ENCODE measurements at regions not wholly inside any gene's neighbourhood (a gene's known extent, or its start where the extent isn't known, plus 50 kb on each side); places are given as distances from the start of the nearest gene placed in this dataset.

DNA sequence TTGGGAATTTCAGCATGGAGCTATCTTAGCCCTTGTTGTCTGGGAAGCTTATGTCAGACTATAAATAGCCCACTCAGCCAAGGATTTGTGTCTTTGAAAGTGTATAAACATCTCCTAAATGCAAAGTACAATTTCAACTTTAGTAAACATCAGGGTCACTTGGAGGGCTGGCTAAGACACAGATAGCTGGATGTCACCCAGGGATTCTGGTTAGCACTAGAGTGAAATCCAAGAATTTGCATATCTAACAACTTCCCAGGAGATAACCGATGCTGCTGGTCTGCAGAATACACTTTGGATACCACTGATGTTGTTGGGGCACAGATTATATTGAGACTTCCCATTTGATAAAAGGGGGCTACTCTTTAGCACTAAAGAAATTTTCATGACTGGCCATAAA is 130.9 kb downstream of the PAX1 start:
- no peak for DNase-seq (ENCODE audit: low read depth)

GRCh38 chr20:21835042-21835441 is 129.6 kb downstream of the PAX1 start:
- no peak for DNase-seq (ENCODE audit: low read depth)

GRCh38 chr20:21832442-21833385 is 127.2 kb downstream of the PAX1 start:
- DNase-seq (ENCODE audit: low read depth) = no peak

DNA sequence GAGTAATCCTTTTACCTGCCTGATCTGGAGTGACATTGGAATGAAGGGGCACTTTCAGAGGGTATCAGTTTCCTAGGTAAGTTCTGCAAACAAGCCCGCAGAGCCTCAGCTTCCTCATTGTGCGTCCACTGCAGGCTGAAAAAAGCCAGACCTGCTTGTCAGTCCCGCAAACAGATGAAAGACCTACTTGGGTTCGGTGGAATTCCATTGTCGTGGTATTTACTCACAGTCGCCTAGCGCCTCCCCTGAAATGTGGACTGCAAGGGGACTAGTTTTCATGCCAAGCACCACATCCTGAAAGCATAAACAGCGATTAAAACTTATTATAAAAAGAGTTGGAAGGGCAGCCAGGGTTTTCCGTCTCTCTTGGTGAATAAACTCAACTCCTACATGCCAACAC is 121.5 kb downstream of the PAX1 start:
- DNase-seq (ENCODE audit: low read depth) = no peak

GRCh38 chr20:21821358-21821757 is 115.9 kb downstream of the PAX1 start:
- no peak for DNase-seq (ENCODE audit: low read depth)

GRCh38 chr20:21820688-21821087 is 115.2 kb downstream of the PAX1 start:
- no peak for DNase-seq (ENCODE audit: low read depth)

GRCh38 chr20:21820045-21820444 is 114.6 kb downstream of the PAX1 start:
- DNase-seq (ENCODE audit: low read depth) = no peak

GRCh38 chr20:21812379-21812778 is 106.9 kb downstream of the PAX1 start:
- DNase-seq (ENCODE audit: low read depth) = no peak

- no peak for DNase-seq (ENCODE audit: low read depth)
Measured at GRCh38 chr20:21809961-21810523, 104.6 kb downstream of the PAX1 start.

DNA sequence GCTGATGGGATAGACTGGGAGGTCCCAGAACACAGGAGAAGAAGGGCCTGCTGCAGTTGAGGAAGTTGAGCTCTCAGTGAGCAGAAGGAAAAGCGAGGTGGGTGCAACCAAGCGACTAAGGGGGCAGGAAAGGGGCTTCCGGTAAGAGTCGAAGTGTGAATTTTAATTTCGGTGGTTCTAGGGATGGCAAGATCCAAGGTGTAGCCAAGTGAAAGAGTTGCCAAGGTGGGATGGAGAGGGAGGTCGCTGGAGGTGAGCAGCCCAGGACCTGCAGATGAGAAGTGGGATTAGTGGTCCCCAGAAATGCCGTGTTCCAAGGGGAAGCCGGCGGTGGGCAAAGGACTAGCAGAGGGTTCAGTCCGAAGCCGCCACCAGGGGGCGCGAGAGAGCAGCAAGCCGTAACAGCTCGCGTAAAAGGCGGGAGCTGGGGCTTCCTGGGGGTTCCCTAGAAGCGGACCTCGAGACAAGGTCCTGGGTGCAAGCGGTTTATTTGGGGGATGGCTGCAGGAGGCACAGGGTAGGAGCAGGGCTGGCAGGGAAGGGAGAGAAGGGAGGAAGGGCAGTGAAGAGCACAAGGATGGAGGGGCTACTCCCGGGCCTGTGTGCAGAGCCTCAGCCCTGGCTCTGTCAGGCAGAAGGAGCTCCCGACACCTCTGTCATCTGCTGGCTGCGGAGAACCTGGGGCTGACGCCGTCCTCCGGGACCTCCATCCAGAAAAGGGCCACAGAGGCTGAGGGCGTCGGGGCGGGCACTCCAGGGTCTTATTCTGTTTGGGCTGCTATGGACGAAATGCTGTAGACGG is 103.6 kb downstream of the PAX1 start:
- peak; percentile 26 for DNase-seq (ENCODE audit: low read depth)

GRCh38 chr20:21808139-21808538 is 102.7 kb downstream of the PAX1 start:
- no peak for DNase-seq (ENCODE audit: low read depth)

DNA sequence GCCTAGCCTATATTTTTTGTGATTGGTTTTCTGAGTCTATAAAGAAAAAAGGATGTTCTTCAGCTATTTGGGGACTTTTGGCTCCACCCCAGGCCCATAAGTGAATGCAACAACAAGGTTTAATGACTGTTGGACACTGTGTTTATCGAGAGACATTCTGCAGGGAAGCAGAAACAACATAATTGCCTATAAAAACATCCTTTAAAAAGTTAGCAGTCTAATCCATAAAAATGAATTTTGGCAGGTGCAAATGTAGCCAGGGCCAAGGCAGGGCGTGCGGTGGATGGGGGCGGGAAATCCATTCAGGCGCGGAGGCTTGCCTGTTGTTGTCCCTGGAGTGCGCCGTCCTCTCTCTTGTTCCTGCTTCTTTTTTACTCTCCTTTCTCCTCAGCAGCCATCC is 99.3 kb downstream of the PAX1 start:
- DNase-seq (ENCODE audit: low read depth) = no peak

DNA sequence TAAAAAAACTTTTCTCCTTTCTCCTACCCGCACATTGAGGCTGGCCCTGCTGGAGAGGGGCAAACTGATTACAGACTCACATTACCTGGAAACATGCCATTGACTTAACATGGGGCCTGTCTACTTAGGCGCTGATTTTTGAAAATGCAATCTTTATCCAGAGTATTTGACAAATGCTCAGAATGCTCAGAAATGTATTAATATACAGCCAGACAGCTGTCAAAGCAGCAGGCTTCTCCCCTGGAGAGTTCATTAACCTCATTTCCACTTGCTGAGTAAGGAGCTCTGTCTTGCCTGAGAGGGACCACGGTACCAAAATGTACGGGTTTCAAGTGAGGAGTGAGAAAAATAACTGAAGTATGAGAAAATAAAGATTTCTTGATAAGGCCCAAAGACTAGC is 95.7 kb downstream of the PAX1 start:
- no peak for DNase-seq (ENCODE audit: low read depth)

GRCh38 chr20:21798384-21798783 is 92.9 kb downstream of the PAX1 start:
- no peak for DNase-seq (ENCODE audit: low read depth)

DNA sequence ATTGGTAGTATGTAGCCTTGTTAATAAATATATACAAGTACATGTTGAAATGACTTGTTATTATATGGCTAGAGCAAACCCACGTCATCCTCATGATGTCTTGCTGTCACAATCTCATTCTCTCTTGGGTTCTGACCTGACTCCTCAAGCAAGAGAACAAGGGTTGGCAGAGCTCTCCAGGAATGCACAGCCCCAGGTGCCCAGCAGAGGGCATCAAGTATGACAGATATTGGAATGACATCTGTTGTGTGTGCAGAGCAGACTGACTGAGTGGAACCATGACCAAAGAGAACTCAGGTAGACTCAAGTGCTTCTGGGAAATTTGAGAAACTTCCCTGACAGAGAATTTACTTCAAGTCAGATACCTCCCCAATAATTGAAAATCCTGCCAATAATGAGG is 90.6 kb downstream of the PAX1 start:
- no peak for DNase-seq (ENCODE audit: low read depth)

GRCh38 chr20:21788082-21788481 is 82.6 kb downstream of the PAX1 start:
- no peak for DNase-seq (ENCODE audit: low read depth)

GRCh38 chr20:21781446-21782075 is 76.1 kb downstream of the PAX1 start:
- no peak for DNase-seq (ENCODE audit: low read depth)

- DNase-seq (ENCODE audit: low read depth) = no peak
Measured at GRCh38 chr20:21780528-21780927, 75.1 kb downstream of the PAX1 start.

Data from stimulated activated CD8-positive, alpha-beta memory T cell treated with anti-CD3 and anti-CD28 coated beads, Interleukin-15, amount 100 ng/mL, for 24 hours (primary cell).